ENCODE measurements at regions not wholly inside any gene's neighbourhood (a gene's known extent, or its start where the extent isn't known, plus 50 kb on each side); places are given as distances from the start of the nearest gene placed in this dataset.

DNA sequence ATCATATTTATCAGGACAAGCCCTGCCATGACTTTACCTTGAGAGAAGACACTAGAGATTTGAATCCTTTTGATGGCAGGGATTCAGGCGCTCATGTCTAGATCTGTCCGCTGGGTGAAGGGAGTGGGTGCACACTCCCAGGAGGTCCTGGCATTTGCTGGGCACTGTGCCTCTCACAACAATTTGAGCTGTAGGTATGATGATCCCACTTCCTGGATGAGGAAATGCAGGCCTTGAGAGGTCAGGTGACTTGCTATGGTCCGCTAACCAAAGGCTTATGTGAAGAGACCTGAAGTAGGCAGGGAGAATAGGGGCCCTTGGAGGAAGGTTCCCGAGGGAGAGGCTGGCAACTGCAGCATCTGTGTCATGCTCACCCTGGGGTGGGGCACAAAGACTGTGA lies 206.1 kb downstream of the HAUS1 start:
- no peak for DNase-seq (ENCODE audit: insufficient read length, low spot score, missing footprints)
- no peaks in the 10 kb centered on the region for H3K36me3 ChIP-seq (ENCODE audit: insufficient read depth, low read length)
- H3K4me1 ChIP-seq (ENCODE audit: insufficient read depth, low read length) = no peaks in the 10 kb centered on the region
- TF ChIP-seq, protein P1, sequence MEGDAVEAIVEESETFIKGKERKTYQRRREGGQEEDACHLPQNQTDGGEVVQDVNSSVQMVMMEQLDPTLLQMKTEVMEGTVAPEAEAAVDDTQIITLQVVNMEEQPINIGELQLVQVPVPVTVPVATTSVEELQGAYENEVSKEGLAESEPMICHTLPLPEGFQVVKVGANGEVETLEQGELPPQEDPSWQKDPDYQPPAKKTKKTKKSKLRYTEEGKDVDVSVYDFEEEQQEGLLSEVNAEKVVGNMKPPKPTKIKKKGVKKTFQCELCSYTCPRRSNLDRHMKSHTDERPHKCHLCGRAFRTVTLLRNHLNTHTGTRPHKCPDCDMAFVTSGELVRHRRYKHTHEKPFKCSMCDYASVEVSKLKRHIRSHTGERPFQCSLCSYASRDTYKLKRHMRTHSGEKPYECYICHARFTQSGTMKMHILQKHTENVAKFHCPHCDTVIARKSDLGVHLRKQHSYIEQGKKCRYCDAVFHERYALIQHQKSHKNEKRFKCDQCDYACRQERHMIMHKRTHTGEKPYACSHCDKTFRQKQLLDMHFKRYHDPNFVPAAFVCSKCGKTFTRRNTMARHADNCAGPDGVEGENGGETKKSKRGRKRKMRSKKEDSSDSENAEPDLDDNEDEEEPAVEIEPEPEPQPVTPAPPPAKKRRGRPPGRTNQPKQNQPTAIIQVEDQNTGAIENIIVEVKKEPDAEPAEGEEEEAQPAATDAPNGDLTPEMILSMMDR (IDR thresholded peaks at IDR 0.05; ENCODE audit: extremely low read depth, low read depth, low read length) = no peak
- H3K4me2 ChIP-seq (ENCODE audit: insufficient read depth, low read length) = no peak overlapping the region
- no peak overlapping the region for H2AFZ ChIP-seq (ENCODE audit: low read length)
- H3K4me3 ChIP-seq (ENCODE audit: insufficient read depth, low read length) = no peak overlapping the region
- H4K20me1 ChIP-seq (ENCODE audit: insufficient read depth, low read length) = no peaks in the 10 kb centered on the region
- no peaks in the 10 kb centered on the region for H3K79me2 ChIP-seq (ENCODE audit: insufficient read depth, low read length)
- H3K27ac ChIP-seq (ENCODE audit: low read depth, low read length) = no peak overlapping the region
- H3K9me3 ChIP-seq (ENCODE audit: low read depth, low read length) = no peaks in the 10 kb centered on the region
- peaks cover 10% of the 10 kb centered on the region for H3K27me3 ChIP-seq (ENCODE audit: insufficient read depth, low read length)

DNA sequence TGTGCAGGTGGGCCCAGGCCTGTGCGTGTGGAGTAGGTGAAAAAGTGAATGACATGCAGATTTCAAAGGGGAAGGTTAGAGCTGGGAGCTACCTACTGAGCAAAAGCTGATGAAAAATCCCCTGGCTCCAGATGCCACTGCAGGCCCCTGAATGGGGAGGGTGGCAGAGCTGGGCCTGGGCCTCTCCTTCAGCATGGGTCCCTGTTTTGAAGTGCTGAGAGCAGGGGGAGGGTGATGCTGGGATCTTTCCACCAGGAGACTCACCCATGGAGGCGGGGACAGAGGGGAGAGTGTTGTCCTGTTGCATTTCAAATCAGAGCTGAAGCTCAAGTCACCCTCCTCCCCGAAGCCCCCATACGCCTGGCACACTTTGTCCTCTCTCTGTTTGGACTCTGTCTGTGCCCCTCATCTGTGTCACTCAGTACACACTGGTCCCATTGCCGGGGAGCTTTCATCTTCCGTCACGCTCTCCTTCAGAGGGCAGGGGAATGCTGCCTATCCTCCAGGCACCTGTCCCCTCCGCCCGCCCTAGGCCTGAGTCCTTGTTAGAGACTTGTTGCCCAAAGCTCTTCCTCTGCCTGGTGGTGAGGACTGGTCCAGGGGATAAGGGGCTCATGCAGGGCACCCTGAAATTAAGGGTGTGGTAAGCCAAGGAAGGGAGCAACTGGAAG lies 206.6 kb downstream of the HAUS1 start:
- Histone ChIP-seq H4K20me1 (ENCODE audit: insufficient read depth, low read length) (no peaks in the 10 kb centered on the region), H3K4me1 (ENCODE audit: insufficient read depth, low read length) (no peaks in the 10 kb centered on the region), H2AFZ (ENCODE audit: low read length) (no peak overlapping the region), H3K27me3 (ENCODE audit: insufficient read depth, low read length) (peaks cover 10% of the 10 kb centered on the region), H3K36me3 (ENCODE audit: insufficient read depth, low read length) (no peaks in the 10 kb centered on the region), H3K4me3 (ENCODE audit: insufficient read depth, low read length) (no peak overlapping the region), H3K9me3 (ENCODE audit: low read depth, low read length) (no peaks in the 10 kb centered on the region), H3K4me2 (ENCODE audit: insufficient read depth, low read length) (no peak overlapping the region), H3K79me2 (ENCODE audit: insufficient read depth, low read length) (no peaks in the 10 kb centered on the region), H3K27ac (ENCODE audit: low read depth, low read length) (no peak overlapping the region)
- TF ChIP-seq, protein P1 (IDR thresholded peaks at IDR 0.05; ENCODE audit: extremely low read depth, low read depth, low read length) = no peak
- DNase-seq (ENCODE audit: insufficient read length, low spot score, missing footprints) = no peak

DNA sequence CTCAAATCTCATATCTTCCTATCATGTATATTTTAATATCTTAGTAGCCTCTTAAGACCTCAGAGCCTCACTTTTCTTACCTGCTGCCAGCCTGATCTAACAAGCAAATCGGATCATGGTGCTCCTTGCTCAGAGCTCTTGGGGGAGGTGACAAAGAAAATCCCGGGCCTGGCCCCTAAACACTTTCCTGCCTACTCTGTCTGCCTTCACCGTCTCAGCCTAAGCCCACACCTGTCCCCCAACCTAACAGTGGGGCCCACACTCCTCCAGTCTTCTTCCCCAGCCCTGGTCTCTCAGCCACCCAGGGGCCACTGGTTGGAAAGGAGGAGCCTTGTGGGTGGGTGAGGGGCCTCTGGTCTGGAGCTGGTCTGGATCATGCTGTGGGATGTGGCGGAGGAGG lies 207.3 kb downstream of the HAUS1 start:
- Histone ChIP-seq H3K79me2 (ENCODE audit: insufficient read depth, low read length) (no peaks in the 10 kb centered on the region), H3K4me3 (ENCODE audit: insufficient read depth, low read length) (no peak overlapping the region), H3K27me3 (ENCODE audit: insufficient read depth, low read length) (peaks cover 10% of the 10 kb centered on the region), H2AFZ (ENCODE audit: low read length) (no peak overlapping the region), H3K27ac (ENCODE audit: low read depth, low read length) (no peak overlapping the region), H3K36me3 (ENCODE audit: insufficient read depth, low read length) (no peaks in the 10 kb centered on the region), H3K4me1 (ENCODE audit: insufficient read depth, low read length) (no peaks in the 10 kb centered on the region), H3K4me2 (ENCODE audit: insufficient read depth, low read length) (no peak overlapping the region), H4K20me1 (ENCODE audit: insufficient read depth, low read length) (no peaks in the 10 kb centered on the region), H3K9me3 (ENCODE audit: low read depth, low read length) (no peaks in the 10 kb centered on the region)
- TF ChIP-seq, protein P1 (IDR thresholded peaks at IDR 0.05; ENCODE audit: extremely low read depth, low read depth, low read length) = no peak
- DNase-seq (ENCODE audit: insufficient read length, low spot score, missing footprints) = no peak

- Histone ChIP-seq H3K27me3 (ENCODE audit: insufficient read depth, low read length) (peaks cover 10% of the 10 kb centered on the region), H3K4me2 (ENCODE audit: insufficient read depth, low read length) (no peak overlapping the region), H3K27ac (ENCODE audit: low read depth, low read length) (no peak overlapping the region), H2AFZ (ENCODE audit: low read length) (no peak overlapping the region), H4K20me1 (ENCODE audit: insufficient read depth, low read length) (no peaks in the 10 kb centered on the region), H3K79me2 (ENCODE audit: insufficient read depth, low read length) (no peaks in the 10 kb centered on the region), H3K36me3 (ENCODE audit: insufficient read depth, low read length) (no peaks in the 10 kb centered on the region), H3K9me3 (ENCODE audit: low read depth, low read length) (no peaks in the 10 kb centered on the region), H3K4me1 (ENCODE audit: insufficient read depth, low read length) (no peaks in the 10 kb centered on the region), H3K4me3 (ENCODE audit: insufficient read depth, low read length) (no peak overlapping the region)
- TF ChIP-seq, protein P1 (IDR thresholded peaks at IDR 0.05; ENCODE audit: extremely low read depth, low read depth, low read length) = no peak
- no peak for DNase-seq (ENCODE audit: insufficient read length, low spot score, missing footprints)
These were observed 208.0 kb downstream of the HAUS1 start for GRCh38 chr18:46312221-46312620.

All from osteoblast (primary cell).